ENCODE measurements at regions not wholly inside any gene's neighbourhood (a gene's known extent, or its start where the extent isn't known, plus 50 kb on each side); places are given as distances from the start of the nearest gene placed in this dataset.

- CTCF ChIA-PET: no interaction called here
- no peaks in the 10 kb centered on the region for H3K9me3 ChIP-seq
- H3K36me3 ChIP-seq (ENCODE audit: control insufficient read depth, insufficient read depth, low read length): no peaks in the 10 kb centered on the region
- Mint-ChIP-seq H3K36me3 (ENCODE audit: insufficient read depth, unreplicated experiment) (no peaks in the 10 kb centered on the region), H3K27me3 (ENCODE audit: insufficient read depth, unreplicated experiment) (no peaks in the 10 kb centered on the region), H3K27ac (ENCODE audit: unreplicated experiment) (no peak overlapping the region), H3K4me1 (ENCODE audit: low read depth, unreplicated experiment) (peaks cover 9% of the 10 kb centered on the region), H3K4me3 (ENCODE audit: unreplicated experiment) (no peak overlapping the region), H3K9me3 (ENCODE audit: unreplicated experiment) (no peaks in the 10 kb centered on the region)
- no peak for DNase-seq
- H3K4me1 ChIP-seq: no peaks in the 10 kb centered on the region
- POLR2A ChIA-PET: no interaction called here
- H3K27me3 ChIP-seq (replicated peaks; ENCODE audit: control insufficient read depth, insufficient read depth, low read length): no peaks in the 10 kb centered on the region
- TF ChIP-seq, protein P1, sequence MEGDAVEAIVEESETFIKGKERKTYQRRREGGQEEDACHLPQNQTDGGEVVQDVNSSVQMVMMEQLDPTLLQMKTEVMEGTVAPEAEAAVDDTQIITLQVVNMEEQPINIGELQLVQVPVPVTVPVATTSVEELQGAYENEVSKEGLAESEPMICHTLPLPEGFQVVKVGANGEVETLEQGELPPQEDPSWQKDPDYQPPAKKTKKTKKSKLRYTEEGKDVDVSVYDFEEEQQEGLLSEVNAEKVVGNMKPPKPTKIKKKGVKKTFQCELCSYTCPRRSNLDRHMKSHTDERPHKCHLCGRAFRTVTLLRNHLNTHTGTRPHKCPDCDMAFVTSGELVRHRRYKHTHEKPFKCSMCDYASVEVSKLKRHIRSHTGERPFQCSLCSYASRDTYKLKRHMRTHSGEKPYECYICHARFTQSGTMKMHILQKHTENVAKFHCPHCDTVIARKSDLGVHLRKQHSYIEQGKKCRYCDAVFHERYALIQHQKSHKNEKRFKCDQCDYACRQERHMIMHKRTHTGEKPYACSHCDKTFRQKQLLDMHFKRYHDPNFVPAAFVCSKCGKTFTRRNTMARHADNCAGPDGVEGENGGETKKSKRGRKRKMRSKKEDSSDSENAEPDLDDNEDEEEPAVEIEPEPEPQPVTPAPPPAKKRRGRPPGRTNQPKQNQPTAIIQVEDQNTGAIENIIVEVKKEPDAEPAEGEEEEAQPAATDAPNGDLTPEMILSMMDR (IDR thresholded peaks at IDR 0.05; ENCODE audit: insufficient read depth in 1 of 2, low read depth in 1 of 2, low read length in 1 of 2, severe bottlenecking in 1 of 2, unreplicated experiment in 1 of 2): no peak
- intact Hi-C loops (cut with micrococcal nuclease; ENCODE audit: unreplicated experiment): no loop called here
- no TSS peak for BruUV-seq (replicated peaks)
- no peak overlapping the region for H3K4me3 ChIP-seq (ENCODE audit: low read depth, low read length)
Measured at GRCh38 chr4:128709268-128709667, 100.2 kb upstream of the JADE1 start.

GRCh38 chr4:128707864-128708263, 101.6 kb upstream of the JADE1 start:
- no peaks in the 10 kb centered on the region for H3K27me3 ChIP-seq (replicated peaks; ENCODE audit: control insufficient read depth, insufficient read depth, low read length)
- ChIA-PET CTCF (no interaction called here), POLR2A (no interaction called here)
- H3K9me3 Mint-ChIP-seq (ENCODE audit: unreplicated experiment): no peaks in the 10 kb centered on the region
- no peak overlapping the region for H3K27ac Mint-ChIP-seq (ENCODE audit: unreplicated experiment)
- no peak for DNase-seq
- H3K36me3 ChIP-seq (ENCODE audit: control insufficient read depth, insufficient read depth, low read length): no peaks in the 10 kb centered on the region
- no peaks in the 10 kb centered on the region for H3K36me3 Mint-ChIP-seq (ENCODE audit: insufficient read depth, unreplicated experiment)
- peaks cover 9% of the 10 kb centered on the region for H3K4me1 Mint-ChIP-seq (ENCODE audit: low read depth, unreplicated experiment)
- TF ChIP-seq, protein P1 (IDR thresholded peaks at IDR 0.05; ENCODE audit: insufficient read depth in 1 of 2, low read depth in 1 of 2, low read length in 1 of 2, severe bottlenecking in 1 of 2, unreplicated experiment in 1 of 2): no peak
- no peak overlapping the region for H3K4me3 Mint-ChIP-seq (ENCODE audit: unreplicated experiment)
- intact Hi-C loops (cut with micrococcal nuclease; ENCODE audit: unreplicated experiment): no loop called here
- H3K4me3 ChIP-seq (ENCODE audit: low read depth, low read length): no peak overlapping the region
- H3K27me3 Mint-ChIP-seq (ENCODE audit: insufficient read depth, unreplicated experiment): no peaks in the 10 kb centered on the region
- H3K4me1 ChIP-seq: no peaks in the 10 kb centered on the region
- no peaks in the 10 kb centered on the region for H3K9me3 ChIP-seq
- no TSS peak for BruUV-seq (replicated peaks)

DNA sequence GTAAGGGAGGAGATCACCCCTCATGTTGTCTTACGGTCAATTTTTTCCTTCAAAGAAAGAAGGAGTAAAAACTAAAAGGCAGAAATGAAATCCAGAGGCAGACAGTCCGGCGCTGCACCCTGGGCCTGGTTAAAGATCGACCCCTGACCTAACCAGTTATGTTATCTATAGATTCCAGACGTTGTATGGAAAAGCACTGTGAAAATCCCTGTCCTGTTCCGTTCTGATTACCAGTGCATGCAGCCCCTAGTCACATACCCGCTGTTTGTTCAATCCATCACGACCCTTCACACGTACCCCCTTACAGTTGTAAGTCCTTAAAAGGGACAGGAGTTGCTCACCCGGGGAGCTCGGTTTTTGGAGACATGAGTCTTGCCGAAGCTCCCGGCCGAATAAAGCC, 105.6 kb upstream of the JADE1 start:
- no peaks in the 10 kb centered on the region for H3K9me3 ChIP-seq
- H3K4me1 Mint-ChIP-seq (ENCODE audit: low read depth, unreplicated experiment): peaks cover 9% of the 10 kb centered on the region
- intact Hi-C loops (cut with micrococcal nuclease; ENCODE audit: unreplicated experiment): no loop called here
- ChIA-PET POLR2A (no interaction called here), CTCF (no interaction called here)
- no peaks in the 10 kb centered on the region for H3K9me3 Mint-ChIP-seq (ENCODE audit: unreplicated experiment)
- no peak for DNase-seq
- TF ChIP-seq, protein P1 (IDR thresholded peaks at IDR 0.05; ENCODE audit: insufficient read depth in 1 of 2, low read depth in 1 of 2, low read length in 1 of 2, severe bottlenecking in 1 of 2, unreplicated experiment in 1 of 2): no peak
- no peak overlapping the region for H3K4me3 ChIP-seq (ENCODE audit: low read depth, low read length)
- H3K27ac Mint-ChIP-seq (ENCODE audit: unreplicated experiment): no peak overlapping the region
- H3K27me3 ChIP-seq (replicated peaks; ENCODE audit: control insufficient read depth, insufficient read depth, low read length): no peaks in the 10 kb centered on the region
- H3K4me3 Mint-ChIP-seq (ENCODE audit: unreplicated experiment): no peak overlapping the region
- BruUV-seq (replicated peaks): no TSS peak
- H3K36me3 ChIP-seq (ENCODE audit: control insufficient read depth, insufficient read depth, low read length): no peaks in the 10 kb centered on the region
- H3K27me3 Mint-ChIP-seq (ENCODE audit: insufficient read depth, unreplicated experiment): no peaks in the 10 kb centered on the region
- H3K4me1 ChIP-seq: no peaks in the 10 kb centered on the region
- no peaks in the 10 kb centered on the region for H3K36me3 Mint-ChIP-seq (ENCODE audit: insufficient read depth, unreplicated experiment)

All from Caco-2 (cell line).